Cerebellar cortex (tissue), 1 donor: ENCODE measurements at regions not wholly inside any gene's neighbourhood (a gene's known extent, or its start where the extent isn't known, plus 50 kb on each side); places are given as distances from the start of the nearest gene placed in this dataset.

ENCODE experiments used
- DNase-seq: peaks from one replicate; pipeline ENCODE4 v3.0.0-alpha.2; 2015; ENCODE audit warnings: low spot score

GRCh38 chr4:123266221-123266620 lies 130.4 kb upstream of the SPRY1 start:
- no peak for DNase-seq

DNA sequence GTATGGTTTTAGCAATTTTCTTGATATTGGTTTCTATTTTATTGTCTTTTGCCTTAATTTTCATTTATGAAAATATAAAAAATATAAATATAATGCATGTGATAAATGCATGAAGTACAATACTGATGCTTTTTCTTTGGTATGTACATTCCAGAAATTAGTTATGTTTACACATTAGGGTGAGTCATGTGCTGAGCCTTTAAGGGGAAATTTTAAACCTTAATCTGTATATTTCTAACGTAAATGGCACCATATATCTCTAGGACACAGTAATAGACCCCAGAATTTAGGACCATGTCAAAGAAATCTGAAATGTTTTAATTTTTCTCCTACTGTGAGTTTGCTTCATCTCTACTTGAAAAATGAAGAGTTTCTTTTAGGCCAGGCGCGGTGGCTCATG lies 117.8 kb upstream of the SPRY1 start:
- no peak for DNase-seq

DNA sequence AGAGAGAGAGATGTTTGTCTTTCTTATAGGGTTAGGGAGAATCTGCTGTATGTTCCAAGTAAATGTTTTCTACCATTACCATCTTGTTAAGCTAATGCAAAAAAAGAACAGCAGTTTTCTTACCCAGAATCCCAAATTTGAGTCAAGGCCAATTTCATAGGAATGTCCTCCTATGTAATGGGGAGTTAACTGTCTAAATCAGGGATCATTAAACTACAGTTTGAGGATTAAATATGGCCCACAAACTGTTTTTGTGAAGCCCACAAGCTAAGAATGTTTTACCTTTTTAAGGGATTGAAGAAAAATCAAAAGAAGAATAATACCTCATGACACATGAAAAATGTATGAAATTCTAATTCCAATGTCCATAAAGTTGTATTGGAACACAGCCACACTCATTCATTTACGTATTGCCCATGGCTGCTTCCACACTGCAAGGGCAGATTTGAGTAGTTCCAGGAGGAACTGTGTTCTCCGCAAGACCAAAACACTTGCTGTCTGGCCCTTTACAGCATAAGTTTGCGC lies 113.2 kb upstream of the SPRY1 start:
- no peak for DNase-seq

DNA sequence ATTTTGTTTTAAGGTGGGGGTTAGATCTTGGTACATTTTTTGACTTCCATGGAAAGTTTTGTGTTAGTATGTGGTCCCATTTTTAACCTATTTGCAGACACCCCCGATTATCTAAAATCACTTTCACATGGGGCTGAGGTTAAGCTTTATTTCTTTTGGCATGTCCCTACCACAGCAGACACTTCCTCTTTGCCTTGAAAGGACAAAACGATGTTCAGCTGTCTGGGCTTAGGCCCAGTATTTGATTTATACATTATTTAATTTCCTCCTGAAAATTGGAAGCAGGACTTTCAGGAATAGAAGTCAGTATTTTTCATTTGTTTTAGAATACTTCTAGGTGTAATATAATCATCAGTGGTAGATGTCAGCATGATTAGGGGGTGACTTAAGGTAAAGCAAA lies 112.4 kb upstream of the SPRY1 start:
- DNase-seq: no peak

- DNase-seq: no peak
These were observed 109.6 kb upstream of the SPRY1 start for GRCh38 chr4:123286903-123287466.

- no peak for DNase-seq
These were observed 108.1 kb upstream of the SPRY1 start for GRCh38 chr4:123288309-123289025.

GRCh38 chr4:123291329-123291728 lies 105.3 kb upstream of the SPRY1 start:
- no peak for DNase-seq

- DNase-seq: no peak
These were observed 98.8 kb upstream of the SPRY1 start for GRCh38 chr4:123297836-123298235.

DNA sequence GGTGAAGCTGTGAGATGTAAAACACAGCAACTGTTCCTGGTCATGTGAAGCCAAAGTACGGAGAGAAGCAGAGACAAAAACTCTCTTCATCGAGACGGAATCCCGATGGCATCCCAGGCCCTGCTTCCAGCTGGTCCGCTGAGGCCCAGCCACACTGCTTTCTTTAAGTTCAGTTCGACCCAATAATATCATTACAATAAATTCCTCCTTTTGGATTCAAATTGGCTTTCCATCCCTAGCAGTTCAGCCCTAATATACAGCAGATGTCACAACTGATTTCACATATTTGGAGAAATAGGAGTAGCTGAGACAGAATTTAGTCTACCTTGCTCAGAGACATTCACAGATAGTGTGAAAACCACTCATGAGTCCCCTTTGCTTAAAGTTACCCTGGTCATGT lies 98.3 kb upstream of the SPRY1 start:
- no peak for DNase-seq

GRCh38 chr4:123298801-123299200 lies 97.8 kb upstream of the SPRY1 start:
- DNase-seq: no peak

DNA sequence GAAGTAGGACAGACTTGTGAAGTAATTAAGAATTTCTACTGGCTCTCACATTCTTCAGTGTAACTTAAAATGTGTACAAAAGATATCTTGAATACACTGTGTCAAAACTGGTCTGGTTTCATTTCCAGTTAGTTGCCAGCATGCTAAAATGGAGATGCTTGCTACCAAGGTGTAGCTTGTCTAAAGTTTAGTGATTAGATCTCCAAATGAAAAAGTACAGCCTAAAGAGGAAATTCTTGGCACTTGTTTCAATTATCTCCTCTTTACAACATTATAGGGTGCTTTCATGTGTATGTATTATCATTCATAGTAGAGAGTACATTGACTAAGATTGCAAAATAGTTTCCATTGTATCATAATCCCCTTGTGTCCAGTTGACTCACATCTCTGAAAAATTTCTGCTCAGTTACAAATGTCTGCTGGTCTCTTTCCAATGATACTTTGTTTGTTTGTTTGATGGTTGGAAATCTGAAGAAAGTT lies 97.3 kb upstream of the SPRY1 start:
- no peak for DNase-seq

- DNase-seq: no peak
These were observed 96.2 kb upstream of the SPRY1 start for GRCh38 chr4:123300222-123301039.

DNA sequence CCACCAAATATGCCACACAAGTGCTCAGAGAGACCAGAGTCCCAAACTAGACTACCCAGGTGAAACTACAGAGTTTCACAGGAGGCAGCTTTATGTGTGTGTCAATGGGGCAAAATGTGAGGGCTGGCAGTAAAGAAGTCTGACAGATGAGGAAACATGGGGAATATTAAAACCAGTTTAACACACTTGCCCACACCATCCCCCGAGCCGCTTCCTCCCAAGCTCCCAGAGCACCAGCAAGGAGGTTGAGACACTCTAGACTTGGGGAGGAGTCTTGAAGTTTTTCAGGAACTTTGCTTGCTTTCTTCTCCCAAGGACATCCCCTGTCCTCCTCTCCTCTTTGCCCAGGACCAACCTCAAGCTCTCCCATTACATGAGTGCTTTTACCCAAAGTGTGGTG lies 94.7 kb upstream of the SPRY1 start:
- no peak for DNase-seq

GRCh38 chr4:123304151-123304964 lies 92.2 kb upstream of the SPRY1 start:
- peak; percentile 86 for DNase-seq

DNA sequence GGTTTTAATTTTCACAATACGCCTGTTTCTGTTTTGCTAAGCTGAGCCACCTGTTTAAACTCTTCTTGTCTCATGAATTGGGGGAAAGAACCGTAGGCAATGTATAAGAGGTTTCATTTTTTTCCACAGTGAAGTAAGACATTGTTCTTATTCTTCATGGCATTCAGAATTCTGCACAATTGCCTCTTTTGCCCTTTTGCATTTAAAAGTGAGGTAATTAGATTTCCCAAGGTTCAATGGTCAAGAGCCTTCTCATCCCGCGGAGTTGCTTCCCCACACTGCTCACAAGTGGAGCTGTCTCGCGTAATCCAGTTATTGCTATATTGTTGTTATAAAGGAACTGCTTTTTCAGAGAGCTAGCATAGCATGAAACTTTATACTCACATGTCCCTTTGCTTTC lies 90.9 kb upstream of the SPRY1 start:
- DNase-seq: no peak

- DNase-seq: no peak
These were observed 89.8 kb upstream of the SPRY1 start for GRCh38 chr4:123306769-123307168.

DNA sequence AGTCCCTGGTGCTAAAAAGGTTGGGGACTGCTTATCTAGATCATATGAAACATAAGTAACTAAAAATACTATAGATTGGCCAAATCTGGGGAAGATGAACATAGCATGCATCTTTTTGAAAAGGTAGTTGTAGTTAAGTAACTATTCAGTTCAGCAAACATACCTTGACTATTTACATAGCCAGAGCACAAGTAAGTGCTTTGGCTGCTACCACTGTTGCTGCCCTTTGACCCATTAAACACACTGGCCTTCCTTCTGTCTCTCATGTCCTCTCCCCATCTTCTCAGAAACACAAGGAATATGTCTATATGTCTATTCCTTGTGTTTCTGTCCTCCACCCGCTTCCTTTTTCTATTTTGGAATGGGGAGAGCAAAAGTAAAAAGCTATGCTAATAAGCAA lies 87.9 kb upstream of the SPRY1 start:
- DNase-seq: no peak

GRCh38 chr4:123312116-123312515 lies 84.5 kb upstream of the SPRY1 start:
- DNase-seq: no peak

- no peak for DNase-seq
These were observed 83.5 kb upstream of the SPRY1 start for GRCh38 chr4:123312951-123313592.

- DNase-seq: no peak
These were observed 81.0 kb upstream of the SPRY1 start for GRCh38 chr4:123315617-123316016.

DNA sequence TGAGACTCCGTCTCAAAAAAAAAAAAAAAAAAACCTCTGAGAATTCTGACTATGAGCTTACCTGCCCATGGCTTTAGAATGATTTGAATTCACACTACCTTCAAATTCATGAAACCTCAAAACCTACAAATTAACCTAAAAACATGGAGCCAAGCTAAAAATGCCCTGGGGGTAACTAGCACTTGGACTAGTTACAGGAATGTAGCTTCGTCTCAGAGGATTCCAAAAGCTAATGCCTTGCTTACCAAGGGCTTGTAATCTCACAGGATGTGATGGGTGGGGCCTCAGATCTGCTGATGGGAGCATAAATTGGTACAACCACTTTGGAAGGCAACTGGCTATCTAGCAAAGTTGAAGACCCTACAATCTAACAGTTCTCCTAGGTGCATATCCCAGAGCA lies 79.4 kb upstream of the SPRY1 start:
- DNase-seq: no peak

GRCh38 chr4:123319639-123320038 lies 77.0 kb upstream of the SPRY1 start:
- DNase-seq: no peak
